HG03064 (cell line): ENCODE measurements at regions not wholly inside any gene's neighbourhood (a gene's known extent, or its start where the extent isn't known, plus 50 kb on each side); places are given as distances from the start of the nearest gene placed in this dataset.

Experiments used
- ATAC-seq: cut with Tn5 transposase; IDR thresholded peaks from one replicate; pipeline ENCODE4 v1.9.1; 2021; ENCODE audit warnings: low read depth; ENCODE audit not compliant: unreplicated experiment

DNA sequence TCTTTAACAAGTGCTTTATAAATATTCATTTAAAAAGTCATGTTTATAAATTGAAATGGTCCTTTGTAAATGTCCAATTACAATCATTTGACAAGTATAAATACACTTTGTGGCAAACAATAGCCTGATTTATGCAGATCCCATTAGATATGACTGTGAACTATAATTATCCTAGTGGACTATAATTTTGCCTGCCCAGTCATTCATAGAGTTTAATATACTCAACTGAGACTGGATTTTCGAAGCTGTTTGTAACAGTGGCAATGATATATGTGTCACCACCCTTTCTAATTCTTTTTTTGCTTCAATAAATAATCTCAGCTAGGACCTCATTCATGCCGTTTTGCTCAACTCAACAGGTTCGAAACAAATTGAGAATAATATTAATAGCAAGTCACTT, 732.0 kb downstream of the PCDH18 start:
- no peak for ATAC-seq

DNA sequence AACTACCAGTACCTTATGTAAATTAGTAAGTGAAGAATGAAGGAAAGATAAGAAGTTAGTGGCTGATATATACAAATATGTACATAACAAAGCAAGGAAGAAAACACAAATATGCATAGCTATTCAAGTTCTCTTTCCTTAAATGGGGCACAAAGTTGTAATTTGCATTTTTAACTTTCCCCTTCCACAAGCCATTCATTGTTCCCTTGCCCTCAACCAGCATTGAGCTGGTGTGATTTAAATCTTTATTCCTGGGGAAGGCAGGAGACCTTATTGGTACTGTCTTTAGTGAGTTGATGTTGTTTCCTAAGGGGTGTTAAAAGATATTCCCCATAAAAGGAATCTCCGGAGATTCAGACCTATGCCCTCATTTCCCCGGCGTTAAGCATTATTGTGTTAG, 735.3 kb downstream of the PCDH18 start:
- ATAC-seq, result no peak

DNA sequence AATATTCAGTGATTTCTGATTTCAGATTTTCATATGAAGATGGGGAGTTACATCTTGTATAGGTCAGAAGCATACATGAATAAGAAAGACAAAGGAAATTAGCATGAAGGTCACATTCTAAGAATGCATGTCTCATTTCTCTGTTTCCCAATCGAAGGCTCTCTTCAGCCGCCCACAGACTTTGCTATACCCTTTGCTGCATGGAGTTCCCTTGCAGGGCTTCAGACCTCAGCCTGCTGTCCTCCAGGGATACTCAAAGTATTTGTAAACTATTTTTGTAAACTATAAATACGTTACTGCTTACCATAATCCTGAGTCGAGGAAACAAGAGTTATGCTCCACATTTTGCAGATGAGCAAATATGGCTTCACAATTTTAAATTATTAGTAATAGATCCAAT, 738.4 kb downstream of the PCDH18 start:
- ATAC-seq, result no peak

DNA sequence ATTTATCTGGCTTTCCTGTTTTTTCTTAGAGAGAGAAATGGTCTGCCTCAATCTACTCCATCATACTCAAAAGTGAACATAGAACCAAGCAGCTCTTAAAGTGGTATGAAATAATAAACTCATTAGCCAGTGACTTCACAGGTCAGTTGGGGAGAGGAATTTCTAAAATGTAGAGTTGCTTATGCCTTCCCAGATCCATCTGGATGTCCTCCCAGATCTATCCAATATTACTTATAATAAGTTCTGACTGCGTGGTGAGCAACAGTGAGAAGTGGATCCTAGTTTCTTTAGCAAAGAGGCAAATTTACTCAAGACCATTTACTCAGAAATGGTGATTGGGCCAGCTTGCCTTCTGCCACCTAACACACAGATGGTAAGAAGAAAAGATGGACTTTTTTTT, 748.0 kb downstream of the PCDH18 start:
- ATAC-seq, result no peak

DNA sequence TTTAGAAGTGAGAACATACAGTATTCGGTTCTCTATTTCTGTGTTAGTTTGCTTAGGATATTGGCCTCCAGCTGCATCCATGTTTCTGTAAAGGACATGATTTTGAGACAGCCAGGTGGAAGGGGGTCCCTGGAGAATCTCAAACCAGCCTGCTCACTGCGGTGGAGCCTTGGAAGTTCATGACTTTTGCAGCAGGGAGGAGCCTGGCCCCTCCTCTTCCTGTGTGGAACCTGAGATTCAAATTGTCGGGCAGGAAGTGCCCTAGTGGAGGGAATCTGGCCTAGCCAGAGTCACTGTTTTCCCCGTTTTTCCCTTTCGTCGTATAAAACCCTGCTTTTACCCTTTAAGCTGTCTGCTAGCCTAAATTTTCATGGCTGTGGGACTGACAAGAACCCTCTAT, 762.6 kb downstream of the PCDH18 start:
- no peak for ATAC-seq

DNA sequence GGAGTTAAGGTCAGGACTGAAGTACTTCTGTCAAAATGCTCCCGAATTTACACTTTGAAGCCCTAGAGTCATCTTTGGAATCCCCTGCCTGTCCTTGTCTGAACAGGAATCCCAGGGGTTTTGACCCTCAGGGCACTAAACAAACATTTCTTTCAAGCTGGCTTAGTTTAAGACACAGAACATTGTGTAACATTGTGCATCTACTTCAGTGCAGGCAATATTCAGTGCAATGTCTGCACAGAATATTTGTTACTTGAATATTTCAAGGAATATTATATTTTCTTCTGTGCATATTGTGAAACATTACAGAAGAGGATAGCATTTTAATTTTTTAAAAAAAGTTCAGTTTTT, 763.4 kb downstream of the PCDH18 start:
- ATAC-seq, result no peak

DNA sequence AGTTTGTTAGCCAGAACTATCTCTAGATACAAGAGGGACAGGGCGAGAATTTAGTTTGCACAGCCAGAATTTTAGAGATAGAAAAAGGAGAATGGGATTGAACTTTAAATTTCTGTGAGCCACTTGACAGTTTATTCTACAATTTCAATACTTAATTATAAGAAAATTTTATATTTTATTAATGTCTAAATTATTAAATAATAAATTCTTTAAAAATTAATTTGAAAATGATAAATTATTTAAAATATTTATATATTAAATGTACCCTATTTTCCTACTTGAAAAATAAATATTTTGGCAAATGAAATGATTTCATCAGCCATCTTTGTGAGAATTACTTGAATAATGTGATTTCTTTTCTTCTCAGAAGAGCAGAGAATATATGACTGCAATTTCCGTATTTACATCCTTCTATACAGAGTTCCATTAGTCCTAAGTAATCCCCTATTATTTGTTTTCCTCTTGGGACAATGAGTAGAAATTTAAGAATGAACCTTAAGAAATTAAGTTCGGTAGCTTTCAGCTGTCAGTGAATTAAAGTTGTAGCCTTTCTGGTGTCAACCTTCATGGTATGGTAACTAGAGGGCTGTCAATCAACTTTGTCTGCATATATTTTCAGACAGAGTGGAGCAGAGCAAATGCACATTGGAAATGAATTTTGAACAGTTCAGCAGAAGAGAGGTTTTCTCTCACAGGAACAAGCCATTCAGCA, 763.9 kb downstream of the PCDH18 start:
- no peak for ATAC-seq

DNA sequence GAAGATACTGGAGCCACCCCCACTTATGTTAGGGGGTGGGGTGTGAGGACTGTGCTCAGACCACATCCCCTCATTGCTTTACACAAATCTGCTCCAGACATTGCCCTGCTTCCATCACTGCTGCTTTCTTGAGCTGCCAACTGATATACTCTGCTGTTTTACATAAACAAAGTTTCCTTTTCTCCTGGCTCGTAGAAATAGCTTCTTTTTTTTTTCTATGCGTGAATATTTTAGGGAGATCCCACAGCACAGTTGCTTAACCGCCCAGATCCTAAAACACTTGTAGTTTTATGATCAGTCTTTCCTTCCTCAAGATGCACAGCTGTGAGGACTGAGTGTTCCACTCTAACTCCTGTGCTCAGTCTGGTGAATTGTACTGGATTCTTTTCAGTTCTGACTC, 768.4 kb downstream of the PCDH18 start:
- ATAC-seq, result no peak

DNA sequence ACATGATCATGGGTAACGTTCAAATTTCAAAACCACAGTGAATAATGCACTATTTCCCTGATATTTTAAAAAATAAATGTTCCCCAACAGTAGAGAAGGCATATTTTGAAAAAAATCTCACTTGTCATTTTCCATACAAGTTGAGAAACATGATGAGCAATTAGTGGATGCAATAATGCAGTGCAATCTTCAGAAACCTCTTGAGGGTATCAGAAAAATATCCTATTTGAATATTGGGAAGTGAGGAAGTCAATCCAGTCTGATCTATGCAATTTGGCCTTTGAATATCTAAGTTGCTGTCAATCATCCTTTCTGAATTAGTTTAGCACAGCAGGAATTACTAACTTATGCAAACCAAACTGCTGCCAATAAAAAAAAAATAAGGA, 776.8 kb downstream of the PCDH18 start:
- ATAC-seq, result no peak

DNA sequence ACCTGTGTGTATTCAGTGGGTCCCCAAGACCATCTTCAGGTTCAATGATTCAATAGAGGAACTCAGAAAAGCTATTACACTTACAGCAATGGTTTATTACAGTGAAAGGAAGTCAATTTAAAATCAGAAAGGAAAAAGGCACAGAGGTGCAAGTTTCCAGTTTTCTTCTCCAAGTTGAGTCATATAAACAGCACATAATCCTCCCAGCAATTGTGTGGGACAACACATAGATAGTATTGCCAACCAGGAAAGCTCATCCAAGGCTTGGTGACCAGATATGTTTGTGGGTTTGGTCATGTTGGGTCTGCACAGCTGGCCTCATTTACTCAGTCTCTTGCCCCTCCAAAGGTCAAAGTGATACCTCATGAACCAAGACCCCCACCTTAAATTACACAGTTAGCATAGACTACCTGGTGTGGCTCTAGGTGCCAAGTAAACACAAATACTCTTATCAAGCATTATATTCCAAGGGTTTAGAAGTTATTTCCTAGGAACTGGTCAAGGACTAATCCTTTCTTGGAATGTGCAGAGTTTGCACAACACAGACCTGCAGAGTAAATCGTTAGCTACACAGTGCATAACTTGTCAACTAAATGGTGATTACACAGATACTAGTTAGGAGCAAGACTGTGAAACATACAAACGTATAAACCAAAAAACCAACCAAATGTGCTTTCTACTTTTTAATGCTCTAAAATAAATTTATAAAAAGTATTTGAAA, 777.3 kb downstream of the PCDH18 start:
- ATAC-seq, result no peak

DNA sequence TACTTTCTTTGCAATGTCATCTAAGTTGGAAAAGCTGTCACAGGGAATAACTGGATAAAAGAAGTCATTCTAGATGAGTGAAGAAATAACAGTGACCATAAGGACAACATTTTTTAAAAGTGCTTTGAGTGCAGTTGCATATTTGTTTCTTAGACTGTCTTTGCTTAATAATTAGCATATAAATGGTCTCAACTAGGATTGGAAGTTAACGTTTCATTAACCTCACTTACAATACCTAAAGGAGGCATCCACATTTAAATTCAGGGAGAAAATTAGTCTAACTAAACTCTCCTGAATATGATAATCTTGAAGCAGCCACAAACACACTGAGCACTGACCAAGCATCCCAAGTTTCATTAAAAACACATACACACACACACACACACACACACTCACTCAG, 780.7 kb downstream of the PCDH18 start:
- no peak for ATAC-seq

DNA sequence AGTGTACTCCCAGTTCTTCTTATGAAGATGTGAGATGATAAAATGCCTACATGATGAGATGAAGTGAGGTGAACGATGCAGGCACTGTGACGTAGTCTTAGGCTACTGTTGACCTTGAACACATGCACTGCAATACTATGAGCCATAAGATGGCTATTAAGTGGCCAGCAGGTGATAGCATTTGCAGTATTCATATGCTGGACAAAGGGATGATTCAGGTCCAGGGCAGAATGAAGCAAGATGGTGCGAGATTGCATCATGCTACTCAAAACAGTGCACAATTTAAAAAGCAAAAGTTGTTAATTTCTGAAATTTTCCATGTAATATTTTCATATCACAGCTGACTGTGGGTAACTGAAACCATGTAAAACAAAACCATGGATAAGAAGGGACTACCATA, 781.4 kb downstream of the PCDH18 start:
- ATAC-seq, result no peak

DNA sequence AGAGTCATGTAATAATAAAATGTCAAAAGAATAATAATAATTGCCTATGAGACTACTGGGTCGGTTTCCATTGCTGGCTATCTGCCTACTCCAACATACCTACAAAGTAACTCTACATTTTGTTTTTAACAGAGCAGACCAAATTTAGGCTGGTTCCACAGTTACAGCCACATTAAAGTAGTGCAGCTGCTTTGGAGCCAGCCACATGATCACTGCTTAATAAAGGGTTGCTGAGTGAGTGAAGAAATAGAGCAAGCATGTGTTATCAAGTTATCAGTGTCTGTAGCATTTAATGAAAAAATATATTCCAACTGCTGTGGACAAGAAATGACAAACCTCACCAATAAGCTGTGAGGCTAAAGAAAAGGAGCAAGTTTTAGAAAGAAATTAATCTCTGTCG, 782.3 kb downstream of the PCDH18 start:
- ATAC-seq, result no peak

DNA sequence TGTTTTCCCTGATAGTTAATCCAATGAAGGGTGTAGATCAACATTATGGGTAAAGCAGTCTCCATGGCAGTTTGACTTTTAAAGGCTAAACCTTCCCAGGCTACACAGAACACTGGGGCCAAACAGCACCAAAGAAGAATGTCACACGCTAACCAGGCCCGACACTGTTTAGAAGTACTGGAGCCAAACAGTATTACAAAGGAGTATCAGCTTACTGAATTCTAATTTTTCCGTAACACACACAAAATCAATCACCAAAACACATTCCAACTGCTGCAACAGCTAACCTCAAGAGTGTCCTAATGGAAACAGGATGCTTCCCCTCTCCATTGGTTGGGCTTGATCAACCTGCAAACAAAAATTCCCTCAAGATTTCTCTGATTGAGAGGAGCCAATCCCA, 783.5 kb downstream of the PCDH18 start:
- no peak for ATAC-seq

DNA sequence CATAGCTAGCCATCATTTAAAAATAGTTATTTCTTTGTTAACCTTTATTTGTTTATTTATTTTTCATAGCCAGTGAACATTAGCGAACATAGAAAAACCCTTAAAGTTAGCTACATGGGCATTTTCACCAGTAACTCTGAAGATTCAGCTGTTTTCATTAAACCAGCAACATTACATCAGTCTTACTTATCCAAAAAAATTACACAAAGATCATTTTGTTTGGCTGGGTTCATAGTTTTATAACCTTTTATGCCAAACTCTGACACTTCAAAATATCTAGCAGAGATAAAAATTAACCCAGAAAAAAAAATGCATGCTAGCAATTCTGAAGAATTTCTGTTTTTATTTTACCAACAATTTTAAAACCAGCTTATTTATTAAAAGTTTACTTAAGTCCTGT, 784.1 kb downstream of the PCDH18 start:
- ATAC-seq, result no peak

DNA sequence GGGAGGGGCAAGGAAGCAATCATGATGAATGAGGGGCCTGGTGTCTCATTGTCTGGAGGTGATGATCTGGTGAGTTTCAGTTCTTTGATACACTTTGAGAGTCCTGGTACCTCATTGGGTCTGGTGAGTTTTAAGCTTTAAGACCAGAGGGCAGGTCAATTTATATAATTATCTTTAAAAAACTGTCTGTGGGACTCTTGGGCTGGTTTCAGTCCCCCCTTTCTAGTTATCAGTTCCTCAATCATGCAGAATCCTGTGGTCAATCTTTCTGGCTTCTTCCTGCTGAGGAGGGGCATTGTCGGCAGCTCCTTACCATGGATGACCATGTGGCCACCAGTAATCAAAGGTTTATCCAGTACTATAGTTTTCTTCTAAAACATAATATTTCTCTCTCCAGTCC, 789.1 kb downstream of the PCDH18 start:
- no peak for ATAC-seq

DNA sequence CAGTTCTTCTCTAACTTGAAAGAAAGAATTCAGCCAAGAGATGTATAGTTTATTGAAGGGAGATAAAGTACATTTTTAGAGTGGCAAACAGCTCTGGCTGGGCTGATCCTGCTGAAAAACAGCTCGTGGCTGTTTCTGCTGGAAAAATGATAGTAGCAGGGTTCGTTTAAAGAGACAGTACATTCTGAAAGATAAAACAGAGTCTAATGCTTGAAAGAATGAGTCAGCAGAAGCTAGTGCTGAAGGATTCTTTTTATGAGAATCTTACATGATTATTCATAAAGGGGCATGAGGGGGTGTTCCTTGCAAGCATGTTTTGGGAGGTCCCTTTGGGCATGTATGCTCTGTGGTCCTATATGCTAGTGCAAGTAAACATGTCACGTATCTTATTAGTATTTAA, 790.0 kb downstream of the PCDH18 start:
- ATAC-seq, result no peak

DNA sequence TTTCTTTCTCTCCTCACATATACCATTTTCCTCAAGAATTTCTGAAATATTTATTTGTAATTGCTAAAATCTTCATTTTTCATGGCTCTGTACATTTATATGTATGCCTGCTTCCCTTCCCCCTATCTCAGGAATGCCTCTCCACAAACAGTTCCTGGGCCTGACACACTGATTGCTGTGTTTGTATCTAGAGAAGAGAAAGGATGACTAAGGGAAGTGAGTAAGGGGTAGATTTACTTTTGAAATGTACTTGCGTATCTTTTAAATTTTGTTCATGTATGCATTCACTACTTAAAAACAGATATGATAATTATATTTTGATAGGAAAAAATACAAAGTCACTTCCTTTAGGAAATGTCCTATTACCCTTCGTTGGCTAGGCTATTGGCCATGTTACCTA, 790.8 kb downstream of the PCDH18 start:
- no peak for ATAC-seq

DNA sequence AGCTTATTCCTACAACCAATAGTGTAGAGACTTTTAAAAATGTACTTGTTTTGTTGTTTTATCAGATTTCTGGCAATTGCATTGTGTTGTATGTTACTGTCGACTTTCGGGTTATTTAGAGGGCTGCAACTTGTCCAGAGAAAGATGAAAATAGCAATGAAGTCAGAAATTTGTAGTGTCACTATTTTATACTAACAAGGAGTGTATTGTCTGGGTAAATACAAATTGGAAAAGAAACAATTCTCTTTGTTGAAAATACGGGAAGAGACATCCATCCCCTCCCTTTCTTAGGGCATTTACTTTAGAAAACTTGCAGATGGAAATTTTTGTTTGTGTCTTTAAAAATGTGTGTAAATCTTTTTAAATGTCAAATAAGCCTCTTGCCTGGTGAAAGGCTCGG, 792.0 kb downstream of the PCDH18 start:
- no peak for ATAC-seq

DNA sequence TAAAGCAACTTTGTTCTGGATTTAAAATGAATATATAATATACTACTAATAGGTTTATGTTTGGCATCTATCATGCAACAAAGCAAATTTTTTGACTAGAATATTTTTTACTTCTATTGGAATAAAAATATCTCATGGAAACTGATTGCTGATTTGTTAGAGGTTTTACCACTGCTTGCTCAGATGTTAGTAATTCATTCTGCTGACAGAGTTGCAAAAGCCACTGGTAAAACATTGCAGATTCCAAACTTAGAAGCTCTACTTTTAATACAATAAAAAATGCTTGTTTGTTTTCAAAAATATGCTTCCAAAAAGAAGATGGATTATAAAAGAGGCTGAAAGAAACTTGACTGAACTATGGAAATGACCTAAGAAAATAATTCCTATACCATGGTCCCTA, 795.2 kb downstream of the PCDH18 start:
- ATAC-seq, result no peak

DNA sequence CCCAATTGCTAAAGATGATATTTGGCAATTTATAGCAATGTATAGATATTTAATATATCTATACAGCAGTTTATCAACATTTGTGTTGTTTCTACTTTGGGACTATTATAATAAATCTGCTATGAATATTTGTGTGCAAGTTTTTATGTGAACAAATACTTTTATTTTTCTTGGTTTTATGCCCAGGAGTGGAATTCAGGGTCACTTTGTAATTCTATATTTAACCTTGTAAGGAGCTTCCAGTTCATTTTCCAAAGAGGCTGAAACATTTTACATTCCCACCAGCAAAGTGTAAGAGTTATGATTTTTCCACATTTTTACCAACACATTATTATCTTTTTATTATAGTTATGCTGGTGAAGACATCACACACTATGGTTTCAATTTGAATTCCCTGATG, 801.3 kb downstream of the PCDH18 start:
- no peak for ATAC-seq

DNA sequence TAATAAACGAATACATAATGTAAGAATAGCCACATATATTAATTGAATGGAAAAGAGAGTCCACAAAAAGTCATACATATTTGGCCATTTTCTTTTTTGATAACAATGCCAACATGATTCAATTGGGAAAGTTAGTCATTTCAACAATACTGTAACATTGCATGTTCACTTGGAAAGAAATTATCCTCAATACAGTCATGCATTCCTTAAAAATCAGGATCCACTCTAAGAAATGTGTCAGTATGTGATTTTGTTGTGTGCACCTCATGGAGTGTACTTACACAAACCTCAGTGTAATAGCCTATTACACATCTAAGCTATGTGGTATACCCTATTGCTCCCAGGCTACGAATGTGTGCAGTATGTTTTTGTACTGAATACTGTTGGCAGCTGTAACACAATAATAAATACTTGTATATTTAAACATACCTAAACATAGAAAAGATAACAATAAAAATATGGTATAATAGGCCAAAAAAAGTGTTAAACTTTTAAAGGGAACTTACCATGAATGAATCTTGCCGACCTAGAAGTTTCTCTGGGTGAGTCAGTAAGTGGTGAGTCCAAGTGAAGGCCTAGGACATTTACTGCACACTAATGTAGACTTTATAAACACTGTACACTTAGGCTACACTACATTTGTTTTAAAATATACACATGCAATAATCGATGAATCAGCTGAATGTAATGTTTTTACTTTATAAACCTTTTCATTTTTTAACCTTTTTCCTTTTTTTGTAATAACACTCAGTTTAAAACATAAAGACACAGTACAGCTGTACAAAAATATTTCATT, 806.8 kb downstream of the PCDH18 start:
- no peak for ATAC-seq
